SK-N-SH (cell line): ENCODE measurements at regions not wholly inside any gene's neighbourhood (a gene's known extent, or its start where the extent isn't known, plus 50 kb on each side); places are given as distances from the start of the nearest gene placed in this dataset.

Experiments used
- CTCF ChIA-PET: fragments of 300-600, 350-600 bp; formaldehyde crosslinking; extraction: SDS; loops from one replicate; lab custom pipeline; 2021; lab: Yijun Ruan, JAX
- POLR2A ChIA-PET: fragments of 350-600 bp; sonication (Branson Sonifier 250); formaldehyde crosslinking; extraction: SDS; loops from one replicate; lab custom pipeline; 2020; ENCODE audit warnings: antibody characterized with exemption, inconsistent platforms; lab: Yijun Ruan, JAX
- DNase-seq: peaks from one replicate; pipeline ENCODE4 v3.0.0; 2012
- H2AFZ ChIP-seq: fragments of 200-600 bp; sonication (generic); 2 replicates; pipeline ENCODE4 v1.8.1; 2016; ENCODE audit warnings: antibody characterized with exemption, mild to moderate bottlenecking, low read depth
- H3F3A ChIP-seq: fragments of 200-600 bp; sonication (generic); replicated peaks from 2 replicates; pipeline ENCODE3; 2016; ENCODE audit warnings: antibody characterized with exemption, mild to moderate bottlenecking; ENCODE audit not compliant: insufficient read depth
- H3K27ac ChIP-seq, 2 experiments: fragments of 200-500 bp in 1 of 2; fragments of 200-600 bp in 1 of 2; sonication (Bioruptor generic) in 1 of 2; sonication (generic), shearing (Covaris generic) in 1 of 2; 2 replicates each; pipeline versions ENCODE4 v1.5.1 to v1.6.1; 2014 to 2016; ENCODE audit warnings: low read depth in 2 of 2, inconsistent platforms in 1 of 2, low read length in 1 of 2, mild to moderate bottlenecking in 1 of 2, mixed read lengths in 1 of 2
- H3K27me3 ChIP-seq: fragments of 200-600 bp; sonication (generic), shearing (Covaris generic); 2 replicates; pipeline ENCODE4 v1.6.1; 2016; ENCODE audit warnings: mixed run types; ENCODE audit not compliant: insufficient read depth
- H3K36me3 ChIP-seq, 2 experiments: fragments of 200-500 bp in 1 of 2; fragments of 200-600 bp in 1 of 2; sonication (Bioruptor generic) in 1 of 2; sonication (generic) in 1 of 2; replicated peaks in 1 of 2; 2 replicates each; pipeline versions ENCODE3 to v1.5.1; 2014 to 2016; ENCODE audit warnings: low read length in 1 of 2, mild to moderate bottlenecking in 1 of 2; ENCODE audit not compliant: insufficient read depth in 2 of 2, control insufficient read depth in 1 of 2
- H3K4me1 ChIP-seq, 2 experiments: fragments of 200-500 bp in 1 of 2; fragments of 200-600 bp in 1 of 2; sonication (Bioruptor generic) in 1 of 2; sonication (generic), shearing (Covaris generic) in 1 of 2; 2 replicates each; pipeline versions ENCODE4 v1.5.1 to v1.6.1; 2014 to 2016; ENCODE audit warnings: low read depth in 1 of 2, low read length in 1 of 2, mixed run types in 1 of 2; ENCODE audit not compliant: insufficient read depth in 2 of 2, control insufficient read depth in 1 of 2
- H3K4me2 ChIP-seq: fragments of 200-600 bp; sonication (generic), shearing (Covaris generic); 2 replicates; pipeline ENCODE4 v1.6.1; 2017; ENCODE audit warnings: mixed run types
- H3K4me3 ChIP-seq, 2 experiments: fragments of 200-500 bp in 1 of 2; fragments of 200-600 bp in 1 of 2; sonication (Bioruptor generic) in 1 of 2; sonication (generic), shearing (Covaris generic) in 1 of 2; 2 replicates each; pipeline versions ENCODE4 v1.5.1 to v1.8.1; 2014 to 2016; ENCODE audit warnings: low read depth in 2 of 2, inconsistent platforms in 1 of 2, low read length in 1 of 2, mild to moderate bottlenecking in 1 of 2, mixed read lengths in 1 of 2, moderate library complexity in 1 of 2
- H3K79me2 ChIP-seq: fragments of 200-600 bp; sonication (generic); 2 replicates; pipeline ENCODE4 v1.8.1; 2017; ENCODE audit warnings: mild to moderate bottlenecking; ENCODE audit not compliant: insufficient read depth
- H3K9ac ChIP-seq: fragments of 200-600 bp; sonication (generic); 2 replicates; pipeline ENCODE4 v1.6.1; 2017; ENCODE audit warnings: mixed run types
- H3K9me2 ChIP-seq: fragments of 200-600 bp; sonication (generic); 2 replicates; pipeline ENCODE4 v1.6.1; 2017; ENCODE audit warnings: mixed run types
- H3K9me3 ChIP-seq: fragments of 200-600 bp; sonication (generic); 2 replicates; pipeline ENCODE4 v1.6.1; 2017; ENCODE audit warnings: mixed run types, mild to moderate bottlenecking, moderate library complexity
- H4K20me1 ChIP-seq: fragments of 200-600 bp; sonication (generic); 2 replicates; pipeline ENCODE4 v1.6.1; 2017; ENCODE audit warnings: mild to moderate bottlenecking, mixed run types; ENCODE audit not compliant: insufficient read depth
- EZH2phosphoT487 ChIP-seq: fragments of 200-600 bp; sonication (generic); IDR thresholded peaks from 2 replicates; pipeline ENCODE4 v1.6.1; 2017; ENCODE audit warnings: low read depth, mixed run types, mild to moderate bottlenecking, antibody characterized with exemption, moderate library complexity, borderline replicate concordance
- FOXJ3 ChIP-seq: sonication (generic); formaldehyde crosslinking; IDR thresholded peaks from 2 replicates; pipeline ENCODE4 v1.5.1; 2020; ENCODE audit warnings: mild to moderate bottlenecking, missing genetic modification reagents
- FOXM1 ChIP-seq: IDR thresholded peaks from 2 replicates; pipeline ENCODE4 v1.4.0; 2012; ENCODE audit warnings: low read depth, mild to moderate bottlenecking
- JUND ChIP-seq: IDR thresholded peaks from 2 replicates; pipeline ENCODE4 v1.4.0; 2012
- MXI1 ChIP-seq: IDR thresholded peaks from 2 replicates; pipeline ENCODE4 v1.6.1; 2012; ENCODE audit warnings: mild to moderate bottlenecking, low read depth, low read length, improper control_type of control experiment
- NRF1 ChIP-seq: IDR thresholded peaks from 2 replicates; pipeline ENCODE4 v1.6.1; 2012; ENCODE audit warnings: low read depth, mild to moderate bottlenecking, low read length
- RXRA ChIP-seq: IDR thresholded peaks from 2 replicates; pipeline ENCODE4 v1.4.0; 2012; ENCODE audit warnings: low read depth, mild to moderate bottlenecking, borderline replicate concordance
- TAF1 ChIP-seq: IDR thresholded peaks from 2 replicates; pipeline ENCODE4 v1.6.1; 2012; ENCODE audit warnings: low read depth, mild to moderate bottlenecking, low read length, moderate library complexity, borderline replicate concordance
- YY1 ChIP-seq: IDR thresholded peaks from 2 replicates; pipeline ENCODE4 v1.4.0; 2012; ENCODE audit warnings: low read depth, mild to moderate bottlenecking
- WGBS: methylation state at CpG from one replicate; pipeline ENCODE4 v1.1.6; 2017; ENCODE audit warnings: low lambda C conversion rate; 5-methylcytosine and 5-hydroxymethylcytosine counted together
- TF ChIP-seq, protein P1 (sequence below): IDR thresholded peaks from 2 replicates; pipeline ENCODE4; 2012
- TF ChIP-seq, protein P2 (sequence below): IDR thresholded peaks from 2 replicates; pipeline ENCODE4 v1.4.0; 2012; ENCODE audit warnings: low read depth, borderline replicate concordance
- TF ChIP-seq, protein P3 (sequence below): IDR thresholded peaks from 2 replicates; pipeline ENCODE4 v1.4.0; 2012; ENCODE audit warnings: low read depth

DNA sequence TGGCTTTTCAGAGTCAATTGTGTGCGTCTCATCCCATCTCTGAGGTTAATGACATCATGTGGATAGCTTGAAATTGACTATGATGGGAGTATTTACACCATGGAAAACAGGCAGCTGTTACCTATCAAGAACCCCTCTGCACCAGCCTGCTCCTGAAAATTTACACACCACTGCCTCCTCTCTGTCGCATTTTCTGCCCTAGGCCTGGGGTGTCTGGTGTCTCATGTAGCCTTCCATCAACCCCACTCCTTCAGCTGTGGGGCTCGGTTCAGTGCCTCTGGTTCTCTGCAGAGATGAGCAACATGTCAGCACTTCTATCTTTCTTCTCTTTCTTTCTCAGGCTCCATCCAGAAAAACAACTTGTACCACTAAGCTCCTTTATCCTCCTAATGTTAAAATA, 600.5 kb downstream of the TYW1 start:
- Histone ChIP-seq H3K9me2 (no peaks in the 10 kb centered on the region), H3K27me3 (no peaks in the 10 kb centered on the region), H3K36me3 (no peaks in the 10 kb centered on the region), H3K27ac (no peak overlapping the region), H3K79me2 (no peaks in the 10 kb centered on the region), H2AFZ (no peak overlapping the region), H3K4me2 (no peak overlapping the region), H3K4me3 (no peak overlapping the region), H3F3A (no peaks in the 10 kb centered on the region), H3K9me3 (no peaks in the 10 kb centered on the region; the same call in 1 of the 2 replicates), H4K20me1 (no peaks in the 10 kb centered on the region), H3K4me1 (no peaks in the 10 kb centered on the region; a peak in 1 of 4 replicates), H3K9ac (no peak overlapping the region)
- WGBS, result 39% methylated on average over 3 of the region's 3 CpGs
- TF ChIP-seq JUND (no peak), FOXJ3 (CRISPR knock-in tag) (no peak), NRF1 (no peak), TAF1 (no peak), MXI1 (no peak), YY1 (no peak), RXRA (no peak), FOXM1 (no peak), EZH2phosphoT487 (no peak)
- TF ChIP-seq, protein P1, sequence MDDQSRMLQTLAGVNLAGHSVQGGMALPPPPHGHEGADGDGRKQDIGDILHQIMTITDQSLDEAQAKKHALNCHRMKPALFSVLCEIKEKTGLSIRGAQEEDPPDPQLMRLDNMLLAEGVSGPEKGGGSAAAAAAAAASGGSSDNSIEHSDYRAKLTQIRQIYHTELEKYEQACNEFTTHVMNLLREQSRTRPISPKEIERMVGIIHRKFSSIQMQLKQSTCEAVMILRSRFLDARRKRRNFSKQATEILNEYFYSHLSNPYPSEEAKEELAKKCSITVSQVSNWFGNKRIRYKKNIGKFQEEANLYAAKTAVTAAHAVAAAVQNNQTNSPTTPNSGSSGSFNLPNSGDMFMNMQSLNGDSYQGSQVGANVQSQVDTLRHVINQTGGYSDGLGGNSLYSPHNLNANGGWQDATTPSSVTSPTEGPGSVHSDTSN, result no peak
- TF ChIP-seq, protein P2, sequence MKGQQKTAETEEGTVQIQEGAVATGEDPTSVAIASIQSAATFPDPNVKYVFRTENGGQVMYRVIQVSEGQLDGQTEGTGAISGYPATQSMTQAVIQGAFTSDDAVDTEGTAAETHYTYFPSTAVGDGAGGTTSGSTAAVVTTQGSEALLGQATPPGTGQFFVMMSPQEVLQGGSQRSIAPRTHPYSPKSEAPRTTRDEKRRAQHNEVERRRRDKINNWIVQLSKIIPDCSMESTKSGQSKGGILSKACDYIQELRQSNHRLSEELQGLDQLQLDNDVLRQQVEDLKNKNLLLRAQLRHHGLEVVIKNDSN, result no peak
- ChIA-PET CTCF (interaction anchor here (0.8 to 2.1 kb wide), 3 partner anchors 22 to 101 kb away, joined by 3 to 7 read pairs (median 3); no protein-coding TSS in a partner anchor), POLR2A (no interaction called here)
- no peak for DNase-seq

DNA sequence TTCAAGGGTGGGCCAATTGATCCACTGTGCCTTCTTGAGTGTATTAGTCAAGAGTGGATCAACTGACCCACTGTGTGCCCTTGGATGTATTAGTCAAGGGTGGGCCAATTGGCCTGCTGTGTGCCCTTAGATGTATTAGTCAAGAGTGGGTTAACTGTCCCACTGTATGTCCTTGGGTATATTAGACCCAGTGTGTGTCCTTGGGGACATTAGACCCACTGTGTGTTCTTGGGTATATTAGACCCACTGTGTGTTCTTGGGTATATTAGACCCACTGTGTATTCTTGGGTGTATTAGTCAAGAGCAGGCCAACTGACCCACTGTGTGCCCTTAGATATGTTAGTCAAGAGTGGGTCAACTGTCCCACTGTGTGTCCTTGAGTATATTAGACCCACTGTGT, 601.8 kb downstream of the TYW1 start:
- H3K9ac ChIP-seq, result no peak overlapping the region
- no peaks in the 10 kb centered on the region for H4K20me1 ChIP-seq
- no peaks in the 10 kb centered on the region for H3K36me3 ChIP-seq
- TF ChIP-seq, protein P2, result no peak
- TF ChIP-seq, protein P3, sequence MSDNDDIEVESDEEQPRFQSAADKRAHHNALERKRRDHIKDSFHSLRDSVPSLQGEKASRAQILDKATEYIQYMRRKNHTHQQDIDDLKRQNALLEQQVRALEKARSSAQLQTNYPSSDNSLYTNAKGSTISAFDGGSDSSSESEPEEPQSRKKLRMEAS, result no peak
- H3K9me2 ChIP-seq, result no peaks in the 10 kb centered on the region
- H2AFZ ChIP-seq, result no peak overlapping the region
- no peaks in the 10 kb centered on the region for H3K27me3 ChIP-seq
- ChIA-PET POLR2A (no interaction called here), CTCF (interaction anchor here (2.1 kb wide), 1 partner anchor 21 kb away, joined by 7 read pairs; no protein-coding TSS in a partner anchor)
- no peak overlapping the region for H3K4me2 ChIP-seq
- no peak for DNase-seq
- H3K79me2 ChIP-seq, result no peaks in the 10 kb centered on the region
- no peaks in the 10 kb centered on the region; the same call in 1 of the 2 replicates for H3K9me3 ChIP-seq
- no peaks in the 10 kb centered on the region for H3F3A ChIP-seq
- no peak overlapping the region for H3K4me3 ChIP-seq
- H3K27ac ChIP-seq, result no peak overlapping the region
- H3K4me1 ChIP-seq, result no peaks in the 10 kb centered on the region; a peak in 1 of 4 replicates
